Endothelial cell of umbilical vein (primary cell): ENCODE measurements at regions not wholly inside any gene's neighbourhood (a gene's known extent, or its start where the extent isn't known, plus 50 kb on each side); places are given as distances from the start of the nearest gene placed in this dataset.

Source experiments
- BruUV-seq: library from RNA; stranded (reverse); fragments of 400-500 nt; replicated peaks from 2 replicates; lab custom pipeline; 2021; lab: Mats Ljungman, UMichigan
- CTCF ChIA-PET: fragments of 300-600, 350-600 bp; sonication (Branson Sonifier 250); formaldehyde crosslinking; loops from one replicate; lab custom pipeline; 2021; ENCODE audit warnings: antibody characterized with exemption, inconsistent platforms; lab: Charles Lee
- POLR2A ChIA-PET: fragments of 300-600, 350-600 bp; sonication (Branson Sonifier 250); formaldehyde crosslinking; loops from one replicate; lab custom pipeline; 2021; ENCODE audit warnings: antibody characterized with exemption, inconsistent platforms; lab: Charles Lee
- DNase-seq: peaks from one replicate; pipeline ENCODE4 v3.0.0-alpha.2; 2011; ENCODE audit warnings: low read depth, low spot score
- FAIRE-seq: peaks from 2 replicates; lab custom pipeline; 2011; peaks lifted over from hg19 to GRCh38; lab: Jason Lieb, UNC
- H2AFZ ChIP-seq: 2 replicates; pipeline ENCODE4 v1.6.0; 2012; ENCODE audit warnings: low read depth, low read length, control low read depth, inconsistent platforms
- H3K27ac ChIP-seq: 2 replicates; pipeline ENCODE4 v1.5.1; 2011; ENCODE audit warnings: low read depth, mild to moderate bottlenecking, control low read depth, low read length, moderate library complexity; ENCODE audit not compliant: insufficient read depth
- H3K27me3 ChIP-seq, 2 experiments: 2 replicates each; pipeline versions ENCODE4 v1.6.0 to v1.6.1; 2011; ENCODE audit warnings: low read length in 2 of 2, mixed read lengths in 1 of 2; ENCODE audit not compliant: control insufficient read depth in 2 of 2, insufficient read depth in 2 of 2
- H3K36me3 ChIP-seq, 2 experiments: 2 replicates in 1 of 2; 3 replicates in 1 of 2; pipeline ENCODE4 v1.5.1; 2011; ENCODE audit warnings: low read length in 2 of 2, mild to moderate bottlenecking in 1 of 2, moderate library complexity in 1 of 2; ENCODE audit not compliant: control insufficient read depth in 2 of 2, insufficient read depth in 2 of 2; ENCODE audit errors: extremely low read depth in 1 of 2
- H3K4me1 ChIP-seq: 3 replicates; pipeline ENCODE4 v1.5.1; 2011; ENCODE audit warnings: mild to moderate bottlenecking, low read length; ENCODE audit not compliant: control insufficient read depth, insufficient read depth; ENCODE audit errors: extremely low read depth
- H3K4me2 ChIP-seq: 2 replicates; pipeline ENCODE4 v1.6.1; 2011; ENCODE audit warnings: low read length, control low read depth, mixed read lengths; ENCODE audit not compliant: insufficient read depth
- H3K4me3 ChIP-seq, 3 experiments: fragments of 200-600 bp in 1 of 3; sonication (generic), shearing (Covaris generic) in 1 of 3; replicated peaks in 1 of 3; 2 replicates each; pipeline ENCODE4 v1.5.1; 2011 to 2016; ENCODE audit warnings: control low read depth in 3 of 3, low read length in 3 of 3, mild to moderate bottlenecking in 2 of 3, inconsistent platforms in 1 of 3, low read depth in 1 of 3, moderate library complexity in 1 of 3; ENCODE audit not compliant: insufficient read depth in 1 of 3
- H3K79me2 ChIP-seq: 2 replicates; pipeline ENCODE4 v1.6.0; 2012; ENCODE audit warnings: low read length, inconsistent platforms; ENCODE audit not compliant: control insufficient read depth, insufficient read depth
- H3K9ac ChIP-seq: replicated peaks from 2 replicates; pipeline ENCODE3; 2011; ENCODE audit warnings: low read length, control low read depth; ENCODE audit not compliant: insufficient read depth; ENCODE audit errors: extremely low read depth
- H3K9me1 ChIP-seq: replicated peaks from 3 replicates; pipeline ENCODE4 v1.6.0; 2011; ENCODE audit warnings: mild to moderate bottlenecking, low read length; ENCODE audit not compliant: control insufficient read depth, insufficient read depth; ENCODE audit errors: extremely low read depth
- H3K9me3 ChIP-seq: replicated peaks from 2 replicates; pipeline ENCODE4 v1.5.1; 2012; ENCODE audit warnings: low read length, inconsistent platforms; ENCODE audit not compliant: control insufficient read depth, insufficient read depth
- H4K20me1 ChIP-seq: replicated peaks from 2 replicates; pipeline ENCODE3; 2011; ENCODE audit warnings: mild to moderate bottlenecking, low read length; ENCODE audit not compliant: control insufficient read depth, insufficient read depth; ENCODE audit errors: extremely low read depth
- EZH2 ChIP-seq: IDR thresholded peaks from 2 replicates; pipeline ENCODE4 v1.6.1; 2012; ENCODE audit warnings: borderline replicate concordance, low read depth, mild to moderate bottlenecking, moderate library complexity, low read length, inconsistent platforms; ENCODE audit not compliant: severe bottlenecking
- FOS ChIP-seq: IDR thresholded peaks from 2 replicates; pipeline ENCODE4 v1.6.1; 2011; ENCODE audit warnings: mild to moderate bottlenecking, low read length, moderate library complexity, borderline replicate concordance; ENCODE audit not compliant: insufficient read depth
- GATA2 ChIP-seq: IDR thresholded peaks from 2 replicates; pipeline ENCODE4 v1.7.0; 2011; ENCODE audit warnings: low read depth, mild to moderate bottlenecking, moderate library complexity, mixed read lengths, low read length; ENCODE audit not compliant: insufficient read length, insufficient read depth
- JUN ChIP-seq: IDR thresholded peaks from 2 replicates; pipeline ENCODE4 v1.6.1; 2011; ENCODE audit warnings: borderline replicate concordance, low read depth; ENCODE audit not compliant: insufficient read length, insufficient read depth
- MYC ChIP-seq: IDR thresholded peaks from one replicate; pipeline ENCODE4 v1.6.1; 2011; ENCODE audit warnings: mild to moderate bottlenecking, low read depth, low read length
- POLR2A ChIP-seq: IDR thresholded peaks from 2 replicates; pipeline ENCODE4 v1.6.1; 2012; ENCODE audit warnings: low read depth, mild to moderate bottlenecking, control low read depth, low read length
- POLR2AphosphoS5 ChIP-seq: IDR thresholded peaks from 2 replicates; pipeline ENCODE4 v1.6.1; 2012; ENCODE audit warnings: low read depth, mild to moderate bottlenecking, control low read depth, low read length, moderate library complexity; ENCODE audit not compliant: insufficient read depth
- dilution Hi-C: fragments of 300-500 bp; cut with MboI; formaldehyde crosslinking; loops from one replicate; pipeline ENCODE4 v1.15.0; 2019; ENCODE audit warnings: low sequenced_read_pairs; ENCODE audit not compliant: extremely low pct_ligation_motif_present
- intact Hi-C: fragments of 100-400 bp; cut with micrococcal nuclease; formaldehyde crosslinking; loops from one replicate; pipeline ENCODE4 v1.10.0; 2022
- TF ChIP-seq, protein P1 (sequence below): IDR thresholded peaks from 2 replicates; pipeline ENCODE4 v1.6.1; 2011; ENCODE audit not compliant: insufficient read depth, insufficient read length
- TF ChIP-seq, protein P2 (sequence below), 2 donors: IDR thresholded peaks; 1 replicate in 1 of 2; 2 replicates in 1 of 2; pipeline ENCODE4 v1.5.1; 2011; ENCODE audit warnings: low read length in 2 of 2, mild to moderate bottlenecking in 2 of 2, moderate library complexity in 2 of 2, control low read depth in 1 of 2, inconsistent platforms in 1 of 2, low read depth in 1 of 2; ENCODE audit not compliant: insufficient read depth in 1 of 2; ENCODE audit errors: extremely low read depth in 1 of 2

DNA sequence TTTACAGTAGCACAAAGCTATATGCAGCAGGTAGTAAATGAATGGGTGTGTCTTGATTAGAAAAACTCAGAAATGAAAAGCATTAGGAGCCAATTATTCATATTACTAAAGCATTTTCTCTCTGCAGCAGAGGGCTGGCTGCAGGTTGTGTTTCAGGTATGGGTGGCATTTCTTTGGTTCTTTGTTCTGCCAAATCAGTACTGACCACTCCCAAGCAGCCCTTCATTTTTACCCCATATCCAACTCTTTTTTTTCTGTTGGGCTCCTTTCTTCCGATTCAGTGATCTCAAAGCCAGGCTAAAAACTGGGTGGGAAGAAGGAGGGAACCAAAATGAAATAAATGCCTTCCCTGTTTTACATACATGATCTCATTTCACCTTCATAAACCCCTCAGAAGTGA is 162.3 kb downstream of the SPRY1 start:
- Histone ChIP-seq H3K9me1 (no peaks in the 10 kb centered on the region), H3K9me3 (no peaks in the 10 kb centered on the region), H4K20me1 (no peaks in the 10 kb centered on the region), H3K4me3 (no peak overlapping the region), H3K79me2 (no peaks in the 10 kb centered on the region), H3K4me2 (no peak overlapping the region), H3K9ac (no peak overlapping the region), H3K4me1 (peaks cover 29% of the 10 kb centered on the region), H3K27me3 (peaks cover 9 to 22% of the 10 kb centered on the region in 2 experiments), H2AFZ (no peak overlapping the region), H3K27ac (no peak overlapping the region), H3K36me3 (no peaks in the 10 kb centered on the region)
- FAIRE-seq (no peak), DNase-seq (no peak)
- ChIA-PET CTCF (no interaction called here), POLR2A (no interaction called here)
- BruUV-seq: no TSS peak
- intact Hi-C loops: loop anchor here (5.0 to 10.0 kb wide), 3 partner anchors 304 to 703 kb away; no protein-coding TSS in a partner anchor
- dilution Hi-C loops: no loop called here
- TF ChIP-seq POLR2AphosphoS5 (no peak), MYC (no peak), FOS (no peak), POLR2A (no peak), JUN (no peak), GATA2 (no peak), EZH2 (no peak)
- TF ChIP-seq, protein P1, sequence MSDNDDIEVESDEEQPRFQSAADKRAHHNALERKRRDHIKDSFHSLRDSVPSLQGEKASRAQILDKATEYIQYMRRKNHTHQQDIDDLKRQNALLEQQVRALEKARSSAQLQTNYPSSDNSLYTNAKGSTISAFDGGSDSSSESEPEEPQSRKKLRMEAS: no peak
- TF ChIP-seq, protein P2, sequence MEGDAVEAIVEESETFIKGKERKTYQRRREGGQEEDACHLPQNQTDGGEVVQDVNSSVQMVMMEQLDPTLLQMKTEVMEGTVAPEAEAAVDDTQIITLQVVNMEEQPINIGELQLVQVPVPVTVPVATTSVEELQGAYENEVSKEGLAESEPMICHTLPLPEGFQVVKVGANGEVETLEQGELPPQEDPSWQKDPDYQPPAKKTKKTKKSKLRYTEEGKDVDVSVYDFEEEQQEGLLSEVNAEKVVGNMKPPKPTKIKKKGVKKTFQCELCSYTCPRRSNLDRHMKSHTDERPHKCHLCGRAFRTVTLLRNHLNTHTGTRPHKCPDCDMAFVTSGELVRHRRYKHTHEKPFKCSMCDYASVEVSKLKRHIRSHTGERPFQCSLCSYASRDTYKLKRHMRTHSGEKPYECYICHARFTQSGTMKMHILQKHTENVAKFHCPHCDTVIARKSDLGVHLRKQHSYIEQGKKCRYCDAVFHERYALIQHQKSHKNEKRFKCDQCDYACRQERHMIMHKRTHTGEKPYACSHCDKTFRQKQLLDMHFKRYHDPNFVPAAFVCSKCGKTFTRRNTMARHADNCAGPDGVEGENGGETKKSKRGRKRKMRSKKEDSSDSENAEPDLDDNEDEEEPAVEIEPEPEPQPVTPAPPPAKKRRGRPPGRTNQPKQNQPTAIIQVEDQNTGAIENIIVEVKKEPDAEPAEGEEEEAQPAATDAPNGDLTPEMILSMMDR (IDR thresholded peaks at IDR 0.05; ENCODE audit: extremely low read depth in 1 of 2, insufficient read depth in 1 of 2, low read depth in 1 of 2, low read length in 2 of 2): no peak
